ENCODE measurements at regions not wholly inside any gene's neighbourhood (a gene's known extent, or its start where the extent isn't known, plus 50 kb on each side); places are given as distances from the start of the nearest gene placed in this dataset.

- no peak for DNase-seq (ENCODE audit: low read depth in 2 of 2)
- H4K20me1 ChIP-seq (ENCODE audit: control insufficient read depth, extremely low read depth, insufficient read depth, low read length) = no peaks in the 10 kb centered on the region
- H3K79me2 ChIP-seq (ENCODE audit: control insufficient read depth, insufficient read depth, low read length) = no peaks in the 10 kb centered on the region
- H3K27ac ChIP-seq (ENCODE audit: insufficient read depth, low read length) = no peak overlapping the region
- TF ChIP-seq EZH2 (IDR thresholded peaks at IDR 0.05; ENCODE audit: low read length, missing control alignments) = no peak
- no peak for TF ChIP-seq CTCF (conservative IDR thresholded peaks at IDR 0.05 in 1 of 2, IDR thresholded peaks at IDR 0.05 in 1 of 2; ENCODE audit: low read depth in 1 of 2, low read length in 2 of 2)
- no peaks in the 10 kb centered on the region for H3K27me3 ChIP-seq (ENCODE audit: control insufficient read depth, insufficient read depth, low read length)
- H3K4me3 ChIP-seq (replicated peaks in 1 of 4; ENCODE audit: control extremely low read depth in 1 of 4, insufficient read depth in 1 of 4, low read depth in 3 of 4, low read length in 4 of 4) = no peak overlapping the region
- H3K4me1 ChIP-seq (ENCODE audit: control insufficient read depth, extremely low read depth, insufficient read depth, low read length) = no peaks in the 10 kb centered on the region
- no peak overlapping the region for H2AFZ ChIP-seq (ENCODE audit: low read length)
- H3K9ac ChIP-seq (ENCODE audit: insufficient read depth, low read length) = no peak overlapping the region
- no peak overlapping the region for H3K4me2 ChIP-seq (ENCODE audit: extremely low read depth, insufficient read depth, low read length)
- H3K9me3 ChIP-seq (ENCODE audit: control insufficient read depth, insufficient read depth, low read depth, low read length) = no peaks in the 10 kb centered on the region
- no peaks in the 10 kb centered on the region for H3K36me3 ChIP-seq (ENCODE audit: control insufficient read depth, insufficient read depth, low read length)
Observed at GRCh38 chr7:28277958-28278357, 97.4 kb upstream of the JAZF1 start.

- Histone ChIP-seq H2AFZ (ENCODE audit: low read length) (no peak overlapping the region), H3K4me2 (ENCODE audit: extremely low read depth, insufficient read depth, low read length) (no peak overlapping the region), H3K9ac (ENCODE audit: insufficient read depth, low read length) (no peak overlapping the region), H3K27ac (ENCODE audit: insufficient read depth, low read length) (no peak overlapping the region), H4K20me1 (ENCODE audit: control insufficient read depth, extremely low read depth, insufficient read depth, low read length) (no peaks in the 10 kb centered on the region), H3K4me1 (ENCODE audit: control insufficient read depth, extremely low read depth, insufficient read depth, low read length) (no peaks in the 10 kb centered on the region), H3K36me3 (ENCODE audit: control insufficient read depth, insufficient read depth, low read length) (no peaks in the 10 kb centered on the region), H3K4me3 (replicated peaks in 1 of 4; ENCODE audit: control extremely low read depth in 1 of 4, insufficient read depth in 1 of 4, low read depth in 3 of 4, low read length in 4 of 4) (no peak overlapping the region), H3K27me3 (ENCODE audit: control insufficient read depth, insufficient read depth, low read length) (no peaks in the 10 kb centered on the region), H3K9me3 (ENCODE audit: control insufficient read depth, insufficient read depth, low read depth, low read length) (no peaks in the 10 kb centered on the region), H3K79me2 (ENCODE audit: control insufficient read depth, insufficient read depth, low read length) (no peaks in the 10 kb centered on the region)
- no peak for DNase-seq (ENCODE audit: low read depth in 2 of 2)
- TF ChIP-seq CTCF (conservative IDR thresholded peaks at IDR 0.05 in 1 of 2, IDR thresholded peaks at IDR 0.05 in 1 of 2; ENCODE audit: low read depth in 1 of 2, low read length in 2 of 2) (no peak), EZH2 (IDR thresholded peaks at IDR 0.05; ENCODE audit: low read length, missing control alignments) (no peak)
Observed at GRCh38 chr7:28280516-28280915, 99.9 kb upstream of the JAZF1 start.

GRCh38 chr7:28290496-28290895 is 109.9 kb upstream of the JAZF1 start:
- no peak overlapping the region for H3K4me2 ChIP-seq (ENCODE audit: extremely low read depth, insufficient read depth, low read length)
- no peak overlapping the region for H3K4me3 ChIP-seq (replicated peaks in 1 of 4; ENCODE audit: control extremely low read depth in 1 of 4, insufficient read depth in 1 of 4, low read depth in 3 of 4, low read length in 4 of 4)
- H3K27ac ChIP-seq (ENCODE audit: insufficient read depth, low read length) = no peak overlapping the region
- H3K36me3 ChIP-seq (ENCODE audit: control insufficient read depth, insufficient read depth, low read length) = no peaks in the 10 kb centered on the region
- H3K9ac ChIP-seq (ENCODE audit: insufficient read depth, low read length) = no peak overlapping the region
- H2AFZ ChIP-seq (ENCODE audit: low read length) = no peak overlapping the region
- H3K4me1 ChIP-seq (ENCODE audit: control insufficient read depth, extremely low read depth, insufficient read depth, low read length) = no peaks in the 10 kb centered on the region
- no peaks in the 10 kb centered on the region for H4K20me1 ChIP-seq (ENCODE audit: control insufficient read depth, extremely low read depth, insufficient read depth, low read length)
- H3K79me2 ChIP-seq (ENCODE audit: control insufficient read depth, insufficient read depth, low read length) = no peaks in the 10 kb centered on the region
- peaks cover 5% of the 10 kb centered on the region for H3K27me3 ChIP-seq (ENCODE audit: control insufficient read depth, insufficient read depth, low read length)
- DNase-seq (ENCODE audit: low read depth in 2 of 2) = no peak
- TF ChIP-seq CTCF (conservative IDR thresholded peaks at IDR 0.05 in 1 of 2, IDR thresholded peaks at IDR 0.05 in 1 of 2; ENCODE audit: low read depth in 1 of 2, low read length in 2 of 2) (no peak), EZH2 (IDR thresholded peaks at IDR 0.05; ENCODE audit: low read length, missing control alignments) (no peak)
- no peaks in the 10 kb centered on the region for H3K9me3 ChIP-seq (ENCODE audit: control insufficient read depth, insufficient read depth, low read depth, low read length)
